ENCODE measurements at regions not wholly inside any gene's neighbourhood (a gene's known extent, or its start where the extent isn't known, plus 50 kb on each side); places are given as distances from the start of the nearest gene placed in this dataset.

- DNase-seq, result no peak
- peaks cover 0 to 27% (median 0%) of the 10 kb centered on the region in 7 donors for H3K27me3 ChIP-seq (replicated peaks in 1 of 7)
- H3K9me3 ChIP-seq, result no peaks in the 10 kb centered on the region
- 59 to 71% (median 67%) methylated on average over 5 of the region's 5 CpGs for WGBS, 5 donors
- H3K4me3 ChIP-seq, result no peak overlapping the region
- TF ChIP-seq CTCF (IDR thresholded peaks at IDR 0.05 in 8 of 11, conservative IDR thresholded peaks at IDR 0.05 in 3 of 11) (no peak), POLR2A (IDR thresholded peaks at IDR 0.05) (no peak), POLR2AphosphoS5 (IDR thresholded peaks at IDR 0.05) (no peak)
- H3K36me3 ChIP-seq, result no peaks in the 10 kb centered on the region
- H3K4me1 ChIP-seq, result peaks cover 0 to 11% (median 0%) of the 10 kb centered on the region in 6 donors
- no peak overlapping the region for H3K27ac ChIP-seq
- intact Hi-C loops (cut with DNase I; ENCODE audit: low total_unique reads), result no loop called here
Measured at GRCh38 chr4:183853548-183853940, 51.6 kb upstream of the STOX2 start.

Measured in spleen (tissue), 11 donors.